ENCODE measurements at regions not wholly inside any gene's neighbourhood (a gene's known extent, or its start where the extent isn't known, plus 50 kb on each side); places are given as distances from the start of the nearest gene placed in this dataset.
"Not testable (repeated sequence)": the region's sequence is repeated elsewhere in the genome, so short reads cannot be mapped to it uniquely, and the experiment has no call there.

- TF ChIP-seq CTCF (IDR thresholded peaks at IDR 0.05; ENCODE audit: borderline replicate concordance, insufficient read depth, low read depth, low read length), result no peak
Observed at GRCh38 chr4:97038146-97038516, 1105.1 kb downstream of the STPG2 start.

GRCh38 chr4:97072666-97073065, 1070.6 kb downstream of the STPG2 start:
- no peak for TF ChIP-seq CTCF (IDR thresholded peaks at IDR 0.05; ENCODE audit: borderline replicate concordance, insufficient read depth, low read depth, low read length)
- H3K4me3 ChIP-seq (ENCODE audit: low read depth, low read length), result no peak overlapping the region

More at GRCh38 chr4:97038146-97038516, 1105.1 kb downstream of the STPG2 start:
- H3K4me3 ChIP-seq (ENCODE audit: low read depth, low read length), result no peak overlapping the region

GRCh38 chr4:97073194-97073593, 1070.1 kb downstream of the STPG2 start:
- no peak for TF ChIP-seq CTCF (IDR thresholded peaks at IDR 0.05; ENCODE audit: borderline replicate concordance, insufficient read depth, low read depth, low read length)
- no peak overlapping the region for H3K4me3 ChIP-seq (ENCODE audit: low read depth, low read length)

- no peak overlapping the region for H3K4me3 ChIP-seq (ENCODE audit: low read depth, low read length)
- TF ChIP-seq CTCF (IDR thresholded peaks at IDR 0.05; ENCODE audit: borderline replicate concordance, insufficient read depth, low read depth, low read length), result no peak
Observed at GRCh38 chr4:97074531-97074930, 1068.7 kb downstream of the STPG2 start.

GRCh38 chr4:97081951-97082350, 1061.3 kb downstream of the STPG2 start:
- TF ChIP-seq CTCF (IDR thresholded peaks at IDR 0.05; ENCODE audit: borderline replicate concordance, insufficient read depth, low read depth, low read length), result no peak

GRCh38 chr4:97097036-97097435, 1046.2 kb downstream of the STPG2 start:
- not testable (repeated sequence) for H3K4me3 ChIP-seq (ENCODE audit: low read depth, low read length)

More at GRCh38 chr4:97081951-97082350, 1061.3 kb downstream of the STPG2 start:
- H3K4me3 ChIP-seq (ENCODE audit: low read depth, low read length), result no peak overlapping the region

GRCh38 chr4:97101171-97101570, 1042.1 kb downstream of the STPG2 start:
- H3K4me3 ChIP-seq (ENCODE audit: low read depth, low read length), result not testable (repeated sequence)

GRCh38 chr4:97103252-97103651, 1040.0 kb downstream of the STPG2 start:
- TF ChIP-seq CTCF (IDR thresholded peaks at IDR 0.05; ENCODE audit: borderline replicate concordance, insufficient read depth, low read depth, low read length), result no peak
- H3K4me3 ChIP-seq (ENCODE audit: low read depth, low read length), result no peak overlapping the region
